GM06990 (cell line): ENCODE measurements at regions not wholly inside any gene's neighbourhood (a gene's known extent, or its start where the extent isn't known, plus 50 kb on each side); places are given as distances from the start of the nearest gene placed in this dataset.

Experiments
- DNase-seq: peaks from one replicate; pipeline ENCODE4 v3.0.0-alpha.2; 2011; ENCODE audit not compliant: insufficient read length; ENCODE audit errors: extremely low read depth
- H3K27me3 ChIP-seq: replicated peaks from 2 replicates; pipeline ENCODE4 v1.6.0; 2011; ENCODE audit warnings: low read length; ENCODE audit not compliant: control insufficient read depth, insufficient read depth
- H3K36me3 ChIP-seq: 2 replicates; pipeline ENCODE4 v1.5.1; 2011; ENCODE audit warnings: low read length; ENCODE audit not compliant: control insufficient read depth, insufficient read depth
- H3K4me3 ChIP-seq: replicated peaks from 2 replicates; pipeline ENCODE4 v1.5.1; 2011; ENCODE audit warnings: low read depth, mild to moderate bottlenecking, control low read depth, low read length
- TF ChIP-seq, protein P1 (sequence below): IDR thresholded peaks from 2 replicates; pipeline ENCODE4 v1.5.1; 2011; ENCODE audit warnings: low read length, control low read depth, mild to moderate bottlenecking, inconsistent platforms; ENCODE audit not compliant: insufficient read depth, poor library complexity, severe bottlenecking

- Histone ChIP-seq H3K4me3 (no peak overlapping the region), H3K27me3 (no peaks in the 10 kb centered on the region), H3K36me3 (no peaks in the 10 kb centered on the region)
- TF ChIP-seq, protein P1, sequence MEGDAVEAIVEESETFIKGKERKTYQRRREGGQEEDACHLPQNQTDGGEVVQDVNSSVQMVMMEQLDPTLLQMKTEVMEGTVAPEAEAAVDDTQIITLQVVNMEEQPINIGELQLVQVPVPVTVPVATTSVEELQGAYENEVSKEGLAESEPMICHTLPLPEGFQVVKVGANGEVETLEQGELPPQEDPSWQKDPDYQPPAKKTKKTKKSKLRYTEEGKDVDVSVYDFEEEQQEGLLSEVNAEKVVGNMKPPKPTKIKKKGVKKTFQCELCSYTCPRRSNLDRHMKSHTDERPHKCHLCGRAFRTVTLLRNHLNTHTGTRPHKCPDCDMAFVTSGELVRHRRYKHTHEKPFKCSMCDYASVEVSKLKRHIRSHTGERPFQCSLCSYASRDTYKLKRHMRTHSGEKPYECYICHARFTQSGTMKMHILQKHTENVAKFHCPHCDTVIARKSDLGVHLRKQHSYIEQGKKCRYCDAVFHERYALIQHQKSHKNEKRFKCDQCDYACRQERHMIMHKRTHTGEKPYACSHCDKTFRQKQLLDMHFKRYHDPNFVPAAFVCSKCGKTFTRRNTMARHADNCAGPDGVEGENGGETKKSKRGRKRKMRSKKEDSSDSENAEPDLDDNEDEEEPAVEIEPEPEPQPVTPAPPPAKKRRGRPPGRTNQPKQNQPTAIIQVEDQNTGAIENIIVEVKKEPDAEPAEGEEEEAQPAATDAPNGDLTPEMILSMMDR: no peak
- no peak for DNase-seq
These were observed 142.0 kb downstream of the ZNF608 start for GRCh38 chr5:124604419-124604818.

DNA sequence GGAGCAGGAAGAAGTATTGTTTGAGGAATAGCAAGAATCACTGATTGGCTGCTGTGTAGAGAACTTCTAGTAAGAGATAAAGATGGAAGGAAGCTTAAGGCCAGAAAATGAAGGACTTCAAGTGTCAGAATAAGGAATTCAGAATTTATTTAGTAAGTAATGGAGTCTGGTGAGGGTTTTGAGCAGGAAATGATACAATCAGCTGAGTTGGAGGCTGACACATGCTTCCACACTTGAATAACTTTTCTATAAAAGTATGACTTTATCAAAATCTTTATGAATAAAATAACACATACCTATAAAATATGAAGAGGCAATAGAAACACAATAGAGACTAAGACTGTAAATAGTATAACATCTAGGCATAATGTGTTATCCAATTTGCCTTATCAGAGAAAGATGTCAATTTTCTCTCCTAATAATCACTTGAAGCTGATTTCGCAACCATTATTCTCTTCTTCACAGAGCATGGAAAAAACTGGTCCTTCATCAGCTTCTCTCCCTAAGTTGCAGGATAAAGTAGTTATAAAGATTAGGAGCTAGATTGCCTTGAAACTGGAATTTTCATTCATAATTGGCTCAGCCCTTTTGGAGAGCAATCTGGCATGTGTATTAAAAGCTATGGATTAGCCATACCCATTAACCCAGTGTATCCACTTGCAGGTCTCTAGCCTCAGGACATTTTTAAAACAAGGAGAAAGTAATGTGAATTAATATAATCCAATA is 143.4 kb downstream of the ZNF608 start:
- Histone ChIP-seq H3K4me3 (no peak overlapping the region), H3K36me3 (no peaks in the 10 kb centered on the region), H3K27me3 (no peaks in the 10 kb centered on the region)
- DNase-seq: no peak
- TF ChIP-seq, protein P1: no peak

- Histone ChIP-seq H3K36me3 (no peaks in the 10 kb centered on the region), H3K4me3 (no peak overlapping the region), H3K27me3 (no peaks in the 10 kb centered on the region)
- DNase-seq: peak; percentile 6
- TF ChIP-seq, protein P1: no peak
These were observed 147.1 kb downstream of the ZNF608 start for GRCh38 chr5:124599028-124599973.

- DNase-seq: no peak
- H3K4me3 ChIP-seq: no peak overlapping the region
- H3K36me3 ChIP-seq: no peaks in the 10 kb centered on the region
- TF ChIP-seq, protein P1: no peak
- H3K27me3 ChIP-seq: no peaks in the 10 kb centered on the region
These were observed 149.6 kb downstream of the ZNF608 start for GRCh38 chr5:124596595-124597421.

DNA sequence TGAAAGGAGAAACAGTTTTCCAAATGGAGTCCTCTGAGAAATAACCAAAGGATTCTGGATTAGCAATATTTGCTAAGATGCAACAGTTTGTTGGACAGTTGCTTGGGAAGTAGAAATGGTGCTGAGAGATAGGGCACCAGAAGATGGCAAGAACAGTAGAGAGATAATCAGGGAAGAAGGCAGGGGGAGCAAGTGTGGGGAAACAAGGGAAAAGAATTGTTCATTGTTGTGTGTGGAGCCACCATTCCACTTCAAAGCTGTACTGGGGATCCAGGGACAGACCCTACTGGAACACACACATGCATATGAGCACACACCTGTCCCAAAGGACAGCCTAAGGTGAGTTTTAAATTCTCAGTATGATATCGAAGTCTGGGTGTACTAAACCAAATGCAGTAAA is 152.5 kb downstream of the ZNF608 start:
- TF ChIP-seq, protein P1: no peak
- Histone ChIP-seq H3K36me3 (no peaks in the 10 kb centered on the region), H3K4me3 (no peak overlapping the region), H3K27me3 (no peaks in the 10 kb centered on the region)
- DNase-seq: no peak
